DOHH2 (cell line): ENCODE measurements at regions not wholly inside any gene's neighbourhood (a gene's known extent, or its start where the extent isn't known, plus 50 kb on each side); places are given as distances from the start of the nearest gene placed in this dataset.

Experiments
- H3F3A ChIP-seq: fragments of 200-600 bp; sonication (generic), shearing (Covaris generic); 2 replicates; pipeline ENCODE4 v1.6.0; 2016; ENCODE audit warnings: antibody characterized with exemption, mild to moderate bottlenecking; ENCODE audit not compliant: control insufficient read depth, insufficient read depth
- H3K27ac ChIP-seq: fragments of 200-600 bp; sonication (generic); 2 replicates; pipeline ENCODE4 v1.5.1; 2014; ENCODE audit warnings: low read depth, mild to moderate bottlenecking, low read length, moderate library complexity
- H3K27me3 ChIP-seq: fragments of 200-600 bp; sonication (generic); 2 replicates; pipeline ENCODE4 v1.6.1; 2014; ENCODE audit warnings: mild to moderate bottlenecking, low read length, mixed read lengths; ENCODE audit not compliant: control insufficient read depth
- H3K36me3 ChIP-seq: fragments of 200-600 bp; sonication (generic); 2 replicates; pipeline ENCODE4 v1.6.1; 2014; ENCODE audit warnings: mild to moderate bottlenecking, low read length, moderate library complexity, mixed read lengths; ENCODE audit not compliant: control insufficient read depth
- H3K4me1 ChIP-seq: fragments of 200-600 bp; sonication (generic); 2 replicates; pipeline ENCODE4 v1.6.1; 2014; ENCODE audit warnings: mild to moderate bottlenecking, low read length, mixed read lengths; ENCODE audit not compliant: control insufficient read depth
- H3K4me2 ChIP-seq: fragments of 200-600 bp; sonication (generic); 2 replicates; pipeline ENCODE4 v1.6.0; 2014; ENCODE audit warnings: mild to moderate bottlenecking, low read length, moderate library complexity
- H3K4me3 ChIP-seq: fragments of 200-600 bp; sonication (generic); 2 replicates; pipeline ENCODE4 v1.5.1; 2014; ENCODE audit warnings: mild to moderate bottlenecking, low read length, mixed read lengths
- H3K79me2 ChIP-seq: fragments of 200-600 bp; sonication (generic); 2 replicates; pipeline ENCODE4 v1.6.1; 2014; ENCODE audit warnings: mild to moderate bottlenecking, low read length, mixed read lengths; ENCODE audit not compliant: control insufficient read depth
- H3K9me2 ChIP-seq: fragments of 200-600 bp; sonication (generic); replicated peaks from 2 replicates; pipeline ENCODE4 v1.6.1; 2014; ENCODE audit warnings: mild to moderate bottlenecking, low read length, mixed read lengths; ENCODE audit not compliant: control insufficient read depth
- H3K9me3 ChIP-seq: fragments of 200-600 bp; sonication (generic); 2 replicates; pipeline ENCODE4 v1.6.1; 2014; ENCODE audit warnings: antibody characterized with exemption, low read length, mixed read lengths; ENCODE audit not compliant: control insufficient read depth, insufficient read depth
- H4K20me1 ChIP-seq: fragments of 200-600 bp; sonication (generic); 2 replicates; pipeline ENCODE4 v1.6.0; 2014; ENCODE audit warnings: low read depth, mild to moderate bottlenecking, antibody characterized with exemption, low read length, moderate library complexity; ENCODE audit not compliant: control insufficient read depth, insufficient read depth
- CTCF ChIP-seq: fragments of 200-600 bp; sonication (generic); IDR thresholded peaks from one replicate; pipeline ENCODE4 v1.5.1; 2014; ENCODE audit warnings: antibody characterized with exemption, mild to moderate bottlenecking, low read depth, low read length; ENCODE audit not compliant: poor library complexity, severe bottlenecking
- EZH2phosphoT487 ChIP-seq: fragments of 200-600 bp; sonication (generic); IDR thresholded peaks from 2 replicates; pipeline ENCODE4 v1.6.1; 2017; ENCODE audit warnings: borderline replicate concordance, mild to moderate bottlenecking, antibody characterized with exemption, low read length, moderate library complexity, mixed read lengths

DNA sequence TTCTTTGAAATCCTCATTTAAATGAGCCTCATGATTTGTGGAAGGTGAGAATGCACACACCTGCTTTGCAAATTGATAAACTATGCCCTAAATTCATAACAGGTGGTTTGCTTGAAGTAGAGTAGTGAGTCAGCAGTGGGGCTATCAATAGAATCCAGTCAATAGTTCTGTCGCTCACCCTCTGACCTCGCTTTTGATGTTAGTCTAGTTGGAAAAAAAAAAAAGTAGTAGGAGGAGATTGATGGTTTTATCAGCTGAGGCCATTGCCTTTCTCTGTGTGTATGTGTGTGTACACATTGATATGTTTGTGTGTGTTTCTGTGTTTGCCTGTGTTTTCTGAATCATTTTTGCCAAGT lies 267.3 kb downstream of the SNAPC1 start:
- H3K4me3 ChIP-seq = no peak overlapping the region
- H3K79me2 ChIP-seq = no peaks in the 10 kb centered on the region
- H3K27ac ChIP-seq = no peak overlapping the region
- no peaks in the 10 kb centered on the region for H3F3A ChIP-seq
- peaks cover 14% of the 10 kb centered on the region for H3K4me1 ChIP-seq
- H3K9me3 ChIP-seq = no peaks in the 10 kb centered on the region
- H3K27me3 ChIP-seq = no peaks in the 10 kb centered on the region
- TF ChIP-seq CTCF (no peak), EZH2phosphoT487 (no peak)
- no peaks in the 10 kb centered on the region for H3K36me3 ChIP-seq
- H3K9me2 ChIP-seq = no peaks in the 10 kb centered on the region
- no peaks in the 10 kb centered on the region for H4K20me1 ChIP-seq
- H3K4me2 ChIP-seq = no peak overlapping the region

- H3K27me3 ChIP-seq = no peaks in the 10 kb centered on the region
- no peaks in the 10 kb centered on the region for H3K79me2 ChIP-seq
- no peak overlapping the region for H3K4me3 ChIP-seq
- no peaks in the 10 kb centered on the region for H3K9me3 ChIP-seq
- peaks cover 14% of the 10 kb centered on the region for H3K4me1 ChIP-seq
- no peaks in the 10 kb centered on the region for H3K36me3 ChIP-seq
- H3K4me2 ChIP-seq = no peak overlapping the region
- H3K27ac ChIP-seq = no peak overlapping the region
- H3K9me2 ChIP-seq = no peaks in the 10 kb centered on the region
- no peaks in the 10 kb centered on the region for H3F3A ChIP-seq
- TF ChIP-seq EZH2phosphoT487 = no peak
- TF ChIP-seq CTCF = no peak
- no peaks in the 10 kb centered on the region for H4K20me1 ChIP-seq
Observed at GRCh38 chr14:62030387-62030786, 268.2 kb downstream of the SNAPC1 start.

- no peaks in the 10 kb centered on the region for H3K36me3 ChIP-seq
- H3K9me2 ChIP-seq = no peaks in the 10 kb centered on the region
- no peak overlapping the region for H3K27ac ChIP-seq
- no peaks in the 10 kb centered on the region for H3K9me3 ChIP-seq
- no peak overlapping the region for H3K4me2 ChIP-seq
- H3K27me3 ChIP-seq = no peaks in the 10 kb centered on the region
- no peaks in the 10 kb centered on the region for H3K79me2 ChIP-seq
- H3K4me1 ChIP-seq = peaks cover 14% of the 10 kb centered on the region
- no peak overlapping the region for H3K4me3 ChIP-seq
- no peaks in the 10 kb centered on the region for H4K20me1 ChIP-seq
- H3F3A ChIP-seq = no peaks in the 10 kb centered on the region
- TF ChIP-seq CTCF (no peak), EZH2phosphoT487 (no peak)
Observed at GRCh38 chr14:62031504-62031903, 269.3 kb downstream of the SNAPC1 start.

GRCh38 chr14:62053188-62053587 lies 291.0 kb downstream of the SNAPC1 start:
- Histone ChIP-seq H3K79me2 (no peaks in the 10 kb centered on the region), H3K9me3 (no peaks in the 10 kb centered on the region), H3K4me1 (no peaks in the 10 kb centered on the region), H3K9me2 (no peaks in the 10 kb centered on the region), H3K27me3 (no peaks in the 10 kb centered on the region), H4K20me1 (no peaks in the 10 kb centered on the region), H3K27ac (no peak overlapping the region), H3F3A (no peaks in the 10 kb centered on the region), H3K4me2 (no peak overlapping the region), H3K36me3 (no peaks in the 10 kb centered on the region), H3K4me3 (no peak overlapping the region)
- TF ChIP-seq CTCF (no peak), EZH2phosphoT487 (no peak)
